ENCODE measurements at regions not wholly inside any gene's neighbourhood (a gene's known extent, or its start where the extent isn't known, plus 50 kb on each side); places are given as distances from the start of the nearest gene placed in this dataset.

DNA sequence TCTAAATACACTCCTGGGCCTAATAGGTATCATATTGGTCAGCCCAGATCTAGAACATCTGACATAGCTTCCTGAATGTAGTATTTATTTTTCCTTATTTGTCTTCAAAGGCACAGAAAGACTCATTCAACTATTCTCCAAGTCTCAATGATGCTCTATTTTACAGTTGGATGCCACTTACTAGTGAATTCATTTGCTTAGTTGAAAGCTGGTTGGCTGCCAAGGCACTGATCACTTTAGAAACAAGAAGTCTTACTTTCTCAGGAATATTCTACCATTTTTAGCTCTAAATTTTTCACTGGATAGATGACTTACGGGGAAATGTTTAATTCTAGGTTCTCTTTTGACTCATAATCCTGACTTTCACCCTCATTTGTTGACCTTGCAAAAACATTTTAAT, 863.4 kb downstream of the SORCS1 start:
- TF ChIP-seq, protein P1, sequence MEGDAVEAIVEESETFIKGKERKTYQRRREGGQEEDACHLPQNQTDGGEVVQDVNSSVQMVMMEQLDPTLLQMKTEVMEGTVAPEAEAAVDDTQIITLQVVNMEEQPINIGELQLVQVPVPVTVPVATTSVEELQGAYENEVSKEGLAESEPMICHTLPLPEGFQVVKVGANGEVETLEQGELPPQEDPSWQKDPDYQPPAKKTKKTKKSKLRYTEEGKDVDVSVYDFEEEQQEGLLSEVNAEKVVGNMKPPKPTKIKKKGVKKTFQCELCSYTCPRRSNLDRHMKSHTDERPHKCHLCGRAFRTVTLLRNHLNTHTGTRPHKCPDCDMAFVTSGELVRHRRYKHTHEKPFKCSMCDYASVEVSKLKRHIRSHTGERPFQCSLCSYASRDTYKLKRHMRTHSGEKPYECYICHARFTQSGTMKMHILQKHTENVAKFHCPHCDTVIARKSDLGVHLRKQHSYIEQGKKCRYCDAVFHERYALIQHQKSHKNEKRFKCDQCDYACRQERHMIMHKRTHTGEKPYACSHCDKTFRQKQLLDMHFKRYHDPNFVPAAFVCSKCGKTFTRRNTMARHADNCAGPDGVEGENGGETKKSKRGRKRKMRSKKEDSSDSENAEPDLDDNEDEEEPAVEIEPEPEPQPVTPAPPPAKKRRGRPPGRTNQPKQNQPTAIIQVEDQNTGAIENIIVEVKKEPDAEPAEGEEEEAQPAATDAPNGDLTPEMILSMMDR (IDR thresholded peaks at IDR 0.05; ENCODE audit: insufficient read depth, missing control alignments), result no peak

DNA sequence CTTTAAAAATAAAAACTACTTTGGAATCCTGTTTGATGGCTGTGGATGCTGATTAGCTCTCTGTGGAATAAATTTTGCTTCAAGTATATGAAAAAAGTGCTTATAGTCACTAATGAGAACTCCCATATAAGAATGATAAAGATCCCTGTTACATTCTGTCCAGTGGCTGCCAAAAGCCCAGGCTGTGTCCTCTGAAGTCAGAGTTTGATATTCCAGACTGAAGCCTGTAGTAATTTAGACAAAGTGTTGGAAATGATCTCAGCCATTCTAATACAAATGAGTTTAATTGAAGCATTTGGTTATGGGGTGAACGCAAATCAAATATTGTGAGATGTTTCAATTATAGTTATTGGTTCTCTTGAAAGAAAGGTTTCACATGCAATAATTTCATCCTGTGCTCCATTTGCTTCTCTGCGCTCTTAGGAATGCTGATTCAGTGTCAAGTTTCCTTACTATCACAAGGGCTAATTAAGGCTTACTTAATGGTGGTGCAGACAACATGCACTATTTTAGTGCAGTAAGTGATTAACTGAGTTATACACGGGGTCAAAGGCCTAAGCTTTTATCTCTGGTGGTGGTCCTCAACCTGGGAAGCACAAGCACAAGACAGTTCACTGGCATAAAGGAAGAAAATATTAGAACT, 867.6 kb downstream of the SORCS1 start:
- FAIRE-seq, result no peak

More for the DNA sequence above, 863.4 kb downstream of the SORCS1 start:
- no peak for FAIRE-seq
- no peak for DNase-seq (ENCODE audit: insufficient read length, low spot score)

DNA sequence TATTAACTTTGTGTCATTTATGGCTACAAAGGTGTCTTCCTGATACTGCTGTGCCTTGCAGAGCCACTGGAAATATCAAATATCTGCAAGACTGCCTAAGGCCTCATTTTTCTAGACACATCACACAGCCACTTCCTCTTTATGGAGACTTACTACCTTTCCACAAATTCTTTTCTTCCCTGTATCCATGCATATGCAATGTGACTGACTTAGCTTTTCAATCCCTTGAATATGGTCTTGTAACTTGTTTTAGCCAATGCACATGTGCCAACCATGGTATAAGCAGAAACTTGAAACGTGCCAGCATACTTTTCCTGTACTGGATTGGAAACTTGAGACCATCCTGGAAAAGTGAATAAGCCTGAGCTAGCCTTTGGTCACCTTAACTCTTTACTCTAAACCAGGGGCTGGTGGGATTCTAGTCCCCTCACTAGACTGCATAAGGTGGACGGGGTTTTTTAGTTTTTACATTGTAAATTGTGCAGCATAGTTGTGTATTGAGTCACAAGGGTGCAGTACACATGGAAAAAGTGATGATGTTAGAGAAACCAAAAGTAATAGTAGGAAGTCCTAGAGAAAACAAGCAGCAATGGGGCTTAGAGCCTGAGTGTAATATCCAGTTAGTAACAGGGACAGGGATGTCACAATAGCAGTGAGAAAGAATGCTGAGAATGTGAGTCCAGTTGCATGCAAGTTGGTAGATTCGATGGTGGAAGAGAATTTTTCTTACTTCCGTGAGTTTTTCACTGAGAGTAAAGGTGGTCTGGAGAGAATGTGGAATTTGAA, 879.5 kb downstream of the SORCS1 start:
- DNase-seq (ENCODE audit: insufficient read length, low spot score) (no peak), FAIRE-seq (no peak)
- TF ChIP-seq, protein P1 (IDR thresholded peaks at IDR 0.05; ENCODE audit: insufficient read depth, missing control alignments), result no peak

More for the DNA sequence above, 867.6 kb downstream of the SORCS1 start:
- DNase-seq (ENCODE audit: insufficient read length, low spot score), result no peak
- TF ChIP-seq, protein P1 (IDR thresholded peaks at IDR 0.05; ENCODE audit: insufficient read depth, missing control alignments), result no peak

DNA sequence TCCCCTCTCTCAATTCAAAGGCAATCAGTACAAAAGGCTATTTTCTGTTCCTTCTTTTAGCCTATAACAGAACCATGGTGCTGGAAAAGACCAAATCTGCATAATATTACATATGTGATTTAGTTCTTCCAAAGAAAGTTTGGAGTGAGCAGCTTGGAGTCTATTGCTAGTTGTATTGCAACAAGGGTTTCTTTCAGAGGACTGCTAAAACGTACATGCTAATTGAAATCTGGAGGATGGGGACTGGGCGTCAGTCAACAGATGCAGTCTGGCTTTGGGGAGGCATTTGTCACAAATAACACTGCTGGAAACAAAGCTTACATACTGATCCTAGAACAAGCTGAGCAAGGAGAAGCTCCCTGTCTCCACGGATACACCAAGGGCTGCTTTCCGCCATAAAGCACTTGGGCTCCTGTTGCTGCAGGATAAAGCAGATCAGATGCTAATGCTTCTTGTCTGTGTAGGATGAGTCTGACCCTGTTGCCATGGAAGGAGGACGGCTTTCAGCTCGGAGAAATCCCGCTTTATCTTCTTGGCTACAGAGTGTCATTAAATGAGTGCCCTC, 883.5 kb downstream of the SORCS1 start:
- FAIRE-seq (no peak), DNase-seq (ENCODE audit: insufficient read length, low spot score) (no peak)
- TF ChIP-seq, protein P1 (IDR thresholded peaks at IDR 0.05; ENCODE audit: insufficient read depth, missing control alignments), result no peak

DNA sequence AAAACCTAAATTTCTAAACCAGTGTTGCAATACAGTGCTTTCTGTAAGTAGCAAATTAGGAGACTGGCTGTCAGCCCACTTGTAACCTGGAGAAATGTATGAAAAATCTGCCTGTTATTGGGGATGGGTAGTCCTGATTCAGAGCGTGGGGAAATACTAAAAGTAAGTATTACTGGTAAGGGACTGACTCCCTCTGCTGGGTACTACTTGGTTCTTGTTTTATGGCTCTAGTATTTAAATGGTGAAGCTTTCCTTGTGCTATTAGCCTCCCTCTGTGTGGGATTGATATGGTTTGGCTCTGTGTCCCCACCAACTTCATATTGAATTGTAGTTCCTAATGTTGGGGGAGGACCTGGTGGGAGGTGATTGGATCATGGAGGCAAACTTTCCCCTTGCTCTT, 886.1 kb downstream of the SORCS1 start:
- FAIRE-seq (no peak), DNase-seq (ENCODE audit: insufficient read length, low spot score) (no peak)
- TF ChIP-seq, protein P1 (IDR thresholded peaks at IDR 0.05; ENCODE audit: insufficient read depth, missing control alignments), result peak; percentile 12

DNA sequence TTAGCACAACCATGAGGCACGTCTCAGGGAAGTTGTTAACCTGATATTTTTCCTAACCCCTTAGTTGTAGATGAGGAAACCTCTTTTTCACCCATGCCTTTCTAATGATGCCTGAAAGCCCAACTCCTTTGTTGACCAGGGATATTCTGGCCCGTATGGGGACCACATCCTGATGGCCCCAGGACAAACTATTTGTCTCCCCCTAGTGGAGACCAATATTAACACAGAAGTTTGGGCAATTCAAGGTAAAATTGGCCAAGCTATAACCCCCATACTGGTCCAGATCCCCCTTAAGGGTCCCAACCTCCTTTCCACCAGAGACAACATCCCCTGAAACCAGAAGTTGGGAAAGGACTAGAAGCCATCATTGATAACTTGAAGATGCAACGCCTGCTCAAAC, 893.3 kb downstream of the SORCS1 start:
- DNase-seq (ENCODE audit: insufficient read length, low spot score), result no peak
- TF ChIP-seq, protein P1 (IDR thresholded peaks at IDR 0.05; ENCODE audit: insufficient read depth, missing control alignments), result no peak
- FAIRE-seq, result no peak
